ENCODE measurements at regions not wholly inside any gene's neighbourhood (a gene's known extent, or its start where the extent isn't known, plus 50 kb on each side); places are given as distances from the start of the nearest gene placed in this dataset.

DNA sequence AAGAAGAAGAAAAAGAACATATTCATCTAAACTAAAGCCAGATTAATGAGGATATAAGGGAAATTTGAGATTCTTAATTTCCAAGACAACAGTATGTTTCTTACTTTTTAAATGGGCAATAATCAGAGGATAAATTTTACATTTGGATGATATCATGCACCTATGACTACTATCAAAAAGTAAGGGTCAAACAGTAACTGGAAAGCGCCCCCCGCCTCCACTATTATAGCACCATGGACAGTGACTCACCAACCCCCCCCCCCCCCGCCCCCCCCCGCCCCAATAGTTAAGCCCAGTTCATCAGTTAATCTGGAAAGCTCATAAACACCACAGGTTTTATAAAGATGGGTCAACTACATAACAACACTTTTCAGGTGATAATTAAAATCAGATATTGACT, 194.3 kb upstream of the DGKB start:
- H3K4me3 ChIP-seq (ENCODE audit: low read depth, low read length) = no peak overlapping the region
- H4K8ac ChIP-seq (ENCODE audit: low read depth, low read length) = no peak overlapping the region
- DNase-seq = no peak
- no peaks in the 10 kb centered on the region for H3K36me3 ChIP-seq (ENCODE audit: control insufficient read depth in 1 of 2, insufficient read depth in 2 of 2, low read length in 2 of 2)
- no peaks in the 10 kb centered on the region for H3K79me1 ChIP-seq (ENCODE audit: low read length)
- no CpG with 5 or more reads among the region's 4 CpGs for WGBS (ENCODE audit: extremely low coverage, insufficient coverage, insufficient read length)
- H2BK12ac ChIP-seq (ENCODE audit: low read length) = no peak overlapping the region
- H3K27ac ChIP-seq (ENCODE audit: low read depth, low read length) = no peak overlapping the region
- H3K4me1 ChIP-seq (ENCODE audit: control insufficient read depth in 1 of 2, insufficient read depth in 2 of 2, low read length in 2 of 2) = no peaks in the 10 kb centered on the region
- no peak overlapping the region for H2AK5ac ChIP-seq (ENCODE audit: low read length)
- no peak overlapping the region for H3K9ac ChIP-seq (ENCODE audit: low read length)
- H3K18ac ChIP-seq (ENCODE audit: low read length) = no peak overlapping the region
- no peak overlapping the region for H4K91ac ChIP-seq (ENCODE audit: low read depth, low read length)
- no peaks in the 10 kb centered on the region for H3K79me2 ChIP-seq (ENCODE audit: control insufficient read depth, insufficient read depth, low read length, poor library complexity)
- H2AFZ ChIP-seq (ENCODE audit: insufficient read depth, low read length, poor library complexity) = no peak overlapping the region
- H3K4me2 ChIP-seq (ENCODE audit: low read length) = no peak overlapping the region
- H3K9me3 ChIP-seq (ENCODE audit: insufficient read depth, low read depth, low read length) = no peaks in the 10 kb centered on the region
- no peak overlapping the region for H4K12ac ChIP-seq (ENCODE audit: low read depth, low read length)
- H2BK120ac ChIP-seq (ENCODE audit: insufficient read depth, low read length, poor library complexity) = no peak overlapping the region
- no peak overlapping the region for H3K14ac ChIP-seq (ENCODE audit: low read length)
- no peak overlapping the region for H2BK5ac ChIP-seq (ENCODE audit: low read depth, low read length, poor library complexity)
- no peaks in the 10 kb centered on the region for H3K27me3 ChIP-seq (ENCODE audit: insufficient read depth, low read length)
- no peak overlapping the region for H3K4ac ChIP-seq (ENCODE audit: low read depth, low read length)
- H3K23ac ChIP-seq (ENCODE audit: low read length) = no peak overlapping the region

- Histone ChIP-seq H3K23ac (ENCODE audit: low read length) (no peak overlapping the region), H3K27me3 (ENCODE audit: insufficient read depth, low read length) (no peaks in the 10 kb centered on the region), H4K91ac (ENCODE audit: low read depth, low read length) (no peak overlapping the region), H3K4me2 (ENCODE audit: low read length) (no peak overlapping the region), H3K18ac (ENCODE audit: low read length) (no peak overlapping the region), H3K4me3 (ENCODE audit: low read depth, low read length) (no peak overlapping the region), H2BK5ac (ENCODE audit: low read depth, low read length, poor library complexity) (no peak overlapping the region), H3K79me2 (ENCODE audit: control insufficient read depth, insufficient read depth, low read length, poor library complexity) (no peaks in the 10 kb centered on the region), H2AFZ (ENCODE audit: insufficient read depth, low read length, poor library complexity) (no peak overlapping the region), H2AK5ac (ENCODE audit: low read length) (no peak overlapping the region), H3K9me3 (ENCODE audit: insufficient read depth, low read depth, low read length) (no peaks in the 10 kb centered on the region), H3K4me1 (ENCODE audit: control insufficient read depth in 1 of 2, insufficient read depth in 2 of 2, low read length in 2 of 2) (no peaks in the 10 kb centered on the region), H3K79me1 (ENCODE audit: low read length) (no peaks in the 10 kb centered on the region), H2BK12ac (ENCODE audit: low read length) (no peak overlapping the region), H3K14ac (ENCODE audit: low read length) (no peak overlapping the region), H3K4ac (ENCODE audit: low read depth, low read length) (no peak overlapping the region), H2BK120ac (ENCODE audit: insufficient read depth, low read length, poor library complexity) (no peak overlapping the region), H3K27ac (ENCODE audit: low read depth, low read length) (no peak overlapping the region), H4K12ac (ENCODE audit: low read depth, low read length) (no peak overlapping the region), H3K9ac (ENCODE audit: low read length) (no peak overlapping the region), H4K8ac (ENCODE audit: low read depth, low read length) (no peak overlapping the region), H3K36me3 (ENCODE audit: control insufficient read depth in 1 of 2, insufficient read depth in 2 of 2, low read length in 2 of 2) (no peaks in the 10 kb centered on the region)
- no CpG with 5 or more reads among the region's 1 CpG for WGBS (ENCODE audit: extremely low coverage, insufficient coverage, insufficient read length)
- DNase-seq = no peak
These were observed 192.4 kb upstream of the DGKB start for GRCh38 chr7:15094989-15095388.

- Histone ChIP-seq H2BK5ac (ENCODE audit: low read depth, low read length, poor library complexity) (no peak overlapping the region), H3K27ac (ENCODE audit: low read depth, low read length) (no peak overlapping the region), H3K79me1 (ENCODE audit: low read length) (no peaks in the 10 kb centered on the region), H3K79me2 (ENCODE audit: control insufficient read depth, insufficient read depth, low read length, poor library complexity) (no peaks in the 10 kb centered on the region), H3K18ac (ENCODE audit: low read length) (no peak overlapping the region), H3K4me3 (ENCODE audit: low read depth, low read length) (no peak overlapping the region), H2AK5ac (ENCODE audit: low read length) (no peak overlapping the region), H3K9ac (ENCODE audit: low read length) (no peak overlapping the region), H4K8ac (ENCODE audit: low read depth, low read length) (no peak overlapping the region), H3K9me3 (ENCODE audit: insufficient read depth, low read depth, low read length) (no peaks in the 10 kb centered on the region), H3K14ac (ENCODE audit: low read length) (no peak overlapping the region), H3K4me1 (ENCODE audit: control insufficient read depth in 1 of 2, insufficient read depth in 2 of 2, low read length in 2 of 2) (no peaks in the 10 kb centered on the region), H3K4me2 (ENCODE audit: low read length) (no peak overlapping the region), H2BK120ac (ENCODE audit: insufficient read depth, low read length, poor library complexity) (no peak overlapping the region), H4K12ac (ENCODE audit: low read depth, low read length) (no peak overlapping the region), H2BK12ac (ENCODE audit: low read length) (no peak overlapping the region), H3K36me3 (ENCODE audit: control insufficient read depth in 1 of 2, insufficient read depth in 2 of 2, low read length in 2 of 2) (no peaks in the 10 kb centered on the region), H3K4ac (ENCODE audit: low read depth, low read length) (no peak overlapping the region), H3K27me3 (ENCODE audit: insufficient read depth, low read length) (no peaks in the 10 kb centered on the region), H4K91ac (ENCODE audit: low read depth, low read length) (no peak overlapping the region), H2AFZ (ENCODE audit: insufficient read depth, low read length, poor library complexity) (no peak overlapping the region), H3K23ac (ENCODE audit: low read length) (no peak overlapping the region)
- WGBS (ENCODE audit: extremely low coverage, insufficient coverage, insufficient read length) = no CpG with 5 or more reads among the region's 4 CpGs
- no peak for DNase-seq
These were observed 185.2 kb upstream of the DGKB start for GRCh38 chr7:15087771-15088170.

DNA sequence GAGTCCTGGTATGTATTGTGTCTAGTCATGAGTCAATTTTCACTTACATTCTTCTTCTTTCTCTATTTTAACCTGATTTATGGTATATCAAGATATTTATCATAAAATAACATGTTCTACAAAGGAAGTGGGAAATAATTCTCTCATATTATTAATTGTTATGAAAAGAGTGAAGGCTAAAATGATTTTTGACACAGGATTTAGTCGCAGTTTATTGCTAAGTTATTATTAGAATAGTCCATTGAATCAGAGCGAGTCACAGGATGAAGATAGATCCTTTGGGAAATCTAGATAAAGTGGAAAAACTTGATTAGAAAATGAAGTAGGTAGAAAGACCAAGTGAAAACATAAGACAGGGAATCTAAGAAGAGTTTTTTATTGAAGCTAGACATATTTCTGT, 184.3 kb upstream of the DGKB start:
- H2BK12ac ChIP-seq (ENCODE audit: low read length) = no peak overlapping the region
- H3K4me3 ChIP-seq (ENCODE audit: low read depth, low read length) = no peak overlapping the region
- H2AK5ac ChIP-seq (ENCODE audit: low read length) = no peak overlapping the region
- no peak overlapping the region for H3K4ac ChIP-seq (ENCODE audit: low read depth, low read length)
- no peak overlapping the region for H3K23ac ChIP-seq (ENCODE audit: low read length)
- H3K79me1 ChIP-seq (ENCODE audit: low read length) = no peaks in the 10 kb centered on the region
- H3K27me3 ChIP-seq (ENCODE audit: insufficient read depth, low read length) = no peaks in the 10 kb centered on the region
- no peaks in the 10 kb centered on the region for H3K79me2 ChIP-seq (ENCODE audit: control insufficient read depth, insufficient read depth, low read length, poor library complexity)
- H3K9me3 ChIP-seq (ENCODE audit: insufficient read depth, low read depth, low read length) = no peaks in the 10 kb centered on the region
- H3K36me3 ChIP-seq (ENCODE audit: control insufficient read depth in 1 of 2, insufficient read depth in 2 of 2, low read length in 2 of 2) = no peaks in the 10 kb centered on the region
- H3K18ac ChIP-seq (ENCODE audit: low read length) = no peak overlapping the region
- no peak overlapping the region for H4K12ac ChIP-seq (ENCODE audit: low read depth, low read length)
- H2BK5ac ChIP-seq (ENCODE audit: low read depth, low read length, poor library complexity) = no peak overlapping the region
- H3K9ac ChIP-seq (ENCODE audit: low read length) = no peak overlapping the region
- no peak overlapping the region for H3K14ac ChIP-seq (ENCODE audit: low read length)
- no peak overlapping the region for H3K27ac ChIP-seq (ENCODE audit: low read depth, low read length)
- no peak overlapping the region for H3K4me2 ChIP-seq (ENCODE audit: low read length)
- H3K4me1 ChIP-seq (ENCODE audit: control insufficient read depth in 1 of 2, insufficient read depth in 2 of 2, low read length in 2 of 2) = no peaks in the 10 kb centered on the region
- no peak overlapping the region for H4K8ac ChIP-seq (ENCODE audit: low read depth, low read length)
- no peak for DNase-seq
- no peak overlapping the region for H2AFZ ChIP-seq (ENCODE audit: insufficient read depth, low read length, poor library complexity)
- no CpG with 5 or more reads among the region's 2 CpGs for WGBS (ENCODE audit: extremely low coverage, insufficient coverage, insufficient read length)
- H2BK120ac ChIP-seq (ENCODE audit: insufficient read depth, low read length, poor library complexity) = no peak overlapping the region
- no peak overlapping the region for H4K91ac ChIP-seq (ENCODE audit: low read depth, low read length)
